Aorta (tissue), 5 donors: ENCODE measurements at regions not wholly inside any gene's neighbourhood (a gene's known extent, or its start where the extent isn't known, plus 50 kb on each side); places are given as distances from the start of the nearest gene placed in this dataset.
"Not testable (repeated sequence)": the region's sequence is repeated elsewhere in the genome, so short reads cannot be mapped to it uniquely, and the experiment has no call there.

Experiments used
- ATAC-seq: fragments of 200-7000 bp; cut with Tn5 transposase; one replicate; pipeline ENCODE4 v1.9.1; 2022; ENCODE audit warnings: moderate library complexity; ENCODE audit not compliant: low FRiP score
- DNase-seq, 2 donors: peaks; one replicate each; pipeline ENCODE4 v3.0.0-alpha.2; 2020
- H3K27ac ChIP-seq, 2 donors: one replicate each; pipeline ENCODE4 v1.5.1; 2013; ENCODE audit warnings: low read length in 2 of 2, mild to moderate bottlenecking in 2 of 2, moderate library complexity in 2 of 2, control low read depth in 1 of 2, inconsistent platforms in 1 of 2, low read depth in 1 of 2
- H3K27me3 ChIP-seq, 2 donors: one replicate each; pipeline ENCODE4 v1.6.1; 2013; ENCODE audit warnings: control low read depth in 1 of 2, low read length in 1 of 2, mild to moderate bottlenecking in 1 of 2, moderate library complexity in 1 of 2; ENCODE audit not compliant: insufficient read depth in 2 of 2, control insufficient read depth in 1 of 2
- H3K36me3 ChIP-seq, 2 donors: one replicate each; pipeline ENCODE4 v1.6.1; 2013; ENCODE audit warnings: control low read depth in 1 of 2, low read length in 1 of 2, mild to moderate bottlenecking in 1 of 2; ENCODE audit not compliant: insufficient read depth in 2 of 2, control insufficient read depth in 1 of 2
- H3K4me1 ChIP-seq, 2 donors: one replicate each; pipeline ENCODE4 v1.6.1; 2013; ENCODE audit warnings: low read length in 2 of 2, control low read depth in 1 of 2, mild to moderate bottlenecking in 1 of 2, moderate library complexity in 1 of 2; ENCODE audit not compliant: insufficient read depth in 2 of 2, control insufficient read depth in 1 of 2
- H3K4me3 ChIP-seq, 2 donors: one replicate each; pipeline ENCODE4 v1.5.1; 2013; ENCODE audit warnings: low read length in 2 of 2, control low read depth in 1 of 2, mild to moderate bottlenecking in 1 of 2
- H3K9me3 ChIP-seq: one replicate; pipeline ENCODE4 v1.6.1; 2013; ENCODE audit warnings: mild to moderate bottlenecking, low read length; ENCODE audit not compliant: control insufficient read depth
- WGBS, 2 donors: extraction: QIAGEN DNeasy Blood & Tissue Kit; methylation state at CpG; one replicate each; pipeline ENCODE4 v1.1.7; 2013; 5-methylcytosine and 5-hydroxymethylcytosine counted together
- intact Hi-C, 2 donors: fragments of 100-400 bp; cut with DNase I; formaldehyde crosslinking; loops; one replicate each; pipeline versions ENCODE4 v1.14.2 to v1.15.0; 2022
- donor health status: healthy with polysubstance abuse.
- donor health status: Bipolar disorder and iron deficiency.
- donor health status: DM: no; HTN: no; CAD: no.
- donor health status: DM: no; HTN: no; CAD: no.
- donor health status: DM: yes; HTN: yes; CAD: no.

GRCh38 chr22:22817468-22818201, 70.0 kb upstream of the IGLL5 start:
- Histone ChIP-seq H3K27ac (no peak overlapping the region), H3K36me3 (no peaks in the 10 kb centered on the region), H3K27me3 (no peaks in the 10 kb centered on the region), H3K4me3 (no peak overlapping the region), H3K4me1 (no peaks in the 10 kb centered on the region), H3K9me3 (no peaks in the 10 kb centered on the region)
- DNase-seq (no peak), ATAC-seq (no peak)
- intact Hi-C loops: no loop called here
- whole genome bisulfite sequencing, 2 donors: 45 to 46% methylated on average over 5 of the region's 5 CpGs

- Histone ChIP-seq H3K36me3 (no peaks in the 10 kb centered on the region), H3K4me3 (no peak overlapping the region), H3K27ac (no peak overlapping the region), H3K27me3 (no peaks in the 10 kb centered on the region), H3K4me1 (no peaks in the 10 kb centered on the region), H3K9me3 (no peaks in the 10 kb centered on the region)
- intact Hi-C loops: no loop called here
- DNase-seq (no peak), ATAC-seq (no peak)
- WGBS, 2 donors: 68 to 71% methylated on average over 3 of the region's 3 CpGs
These were observed 69.4 kb upstream of the IGLL5 start for GRCh38 chr22:22818202-22818538.

GRCh38 chr22:22818861-22819855, 68.5 kb upstream of the IGLL5 start:
- intact Hi-C loops: no loop called here
- ATAC-seq (no peak), DNase-seq (no peak)
- Histone ChIP-seq H3K9me3 (no peaks in the 10 kb centered on the region), H3K4me1 (no peaks in the 10 kb centered on the region), H3K36me3 (no peaks in the 10 kb centered on the region), H3K27ac (no peak overlapping the region), H3K4me3 (no peak overlapping the region), H3K27me3 (no peaks in the 10 kb centered on the region)
- 73 to 76% methylated on average over 12 of the region's 12 CpGs for WGBS, 2 donors

GRCh38 chr22:22820076-22820475, 67.5 kb upstream of the IGLL5 start:
- DNase-seq (no peak), ATAC-seq (no peak)
- intact Hi-C loops: no loop called here
- Histone ChIP-seq H3K4me3 (no peak overlapping the region), H3K27ac (no peak overlapping the region), H3K9me3 (no peaks in the 10 kb centered on the region), H3K36me3 (no peaks in the 10 kb centered on the region), H3K4me1 (no peaks in the 10 kb centered on the region), H3K27me3 (no peaks in the 10 kb centered on the region)
- WGBS, 2 donors: 84 to 86% methylated on average over 3 of the region's 3 CpGs

DNA sequence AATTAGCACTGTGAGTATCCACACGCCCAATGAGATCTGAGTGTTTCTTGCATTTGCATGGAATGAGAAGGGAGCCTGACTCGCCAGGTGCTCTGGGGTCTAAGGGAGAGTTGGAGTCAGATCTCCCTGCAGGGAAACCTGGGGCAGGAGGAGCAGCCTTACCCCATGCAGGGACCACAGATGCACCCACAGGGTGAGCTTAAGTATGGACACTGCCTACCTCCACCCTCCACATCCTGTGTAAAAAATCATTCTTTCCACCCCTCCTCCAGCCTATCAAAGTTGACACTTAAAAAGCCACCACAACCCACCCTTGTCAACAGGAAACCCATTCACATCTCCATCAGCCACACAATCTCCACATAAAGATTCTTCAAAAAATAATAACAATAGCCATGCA, 67.0 kb upstream of the IGLL5 start:
- ATAC-seq (no peak), DNase-seq (no peak)
- H3K9me3 ChIP-seq: no peaks in the 10 kb centered on the region
- H3K27me3 ChIP-seq: no peaks in the 10 kb centered on the region
- no peak overlapping the region for H3K27ac ChIP-seq
- no peaks in the 10 kb centered on the region for H3K4me1 ChIP-seq
- WGBS, 2 donors: 57 to 71% methylated on average over 2 of the region's 2 CpGs
- intact Hi-C loops: no loop called here
- no peak overlapping the region for H3K4me3 ChIP-seq
- H3K36me3 ChIP-seq: no peaks in the 10 kb centered on the region

- H3K27ac ChIP-seq: no peak overlapping the region
These were observed 66.3 kb upstream of the IGLL5 start for GRCh38 chr22:22821340-22821739.

DNA sequence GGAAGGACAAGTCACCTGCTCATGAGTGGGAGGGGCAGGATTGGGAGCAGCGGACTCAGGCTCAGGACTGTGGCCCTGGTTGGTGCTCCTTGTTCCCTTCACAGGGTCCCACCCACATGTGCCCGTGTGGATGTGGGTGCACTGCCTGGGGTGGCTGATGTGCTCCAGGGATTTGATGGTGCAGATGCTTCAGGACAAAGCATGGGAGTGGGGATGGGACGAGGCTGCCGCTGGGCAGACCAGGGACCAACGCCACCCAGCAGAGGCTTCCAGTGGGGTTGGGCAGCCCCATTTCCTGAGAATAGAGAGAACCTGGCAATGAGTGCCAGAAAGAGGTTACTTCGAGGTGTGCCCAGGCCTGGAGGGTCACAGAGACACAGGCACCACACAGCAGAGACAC, 65.5 kb upstream of the IGLL5 start:
- Histone ChIP-seq H3K4me1 (no peaks in the 10 kb centered on the region), H3K36me3 (no peaks in the 10 kb centered on the region), H3K27ac (no peak overlapping the region), H3K9me3 (no peaks in the 10 kb centered on the region), H3K27me3 (no peaks in the 10 kb centered on the region), H3K4me3 (no peak overlapping the region)
- intact Hi-C loops: no loop called here
- no peak for ATAC-seq
- WGBS, 2 donors: 81 to 82% methylated on average over 6 of the region's 6 CpGs
- DNase-seq: no peak

More at GRCh38 chr22:22821340-22821739, 66.3 kb upstream of the IGLL5 start:
- WGBS, 2 donors: 83 to 88% methylated on average over 2 of the region's 2 CpGs
- H3K27me3 ChIP-seq: no peaks in the 10 kb centered on the region
- H3K36me3 ChIP-seq: no peaks in the 10 kb centered on the region
- DNase-seq (no peak), ATAC-seq (no peak)
- H3K4me1 ChIP-seq: no peaks in the 10 kb centered on the region
- no peak overlapping the region for H3K4me3 ChIP-seq
- intact Hi-C loops: no loop called here
- no peaks in the 10 kb centered on the region for H3K9me3 ChIP-seq

DNA sequence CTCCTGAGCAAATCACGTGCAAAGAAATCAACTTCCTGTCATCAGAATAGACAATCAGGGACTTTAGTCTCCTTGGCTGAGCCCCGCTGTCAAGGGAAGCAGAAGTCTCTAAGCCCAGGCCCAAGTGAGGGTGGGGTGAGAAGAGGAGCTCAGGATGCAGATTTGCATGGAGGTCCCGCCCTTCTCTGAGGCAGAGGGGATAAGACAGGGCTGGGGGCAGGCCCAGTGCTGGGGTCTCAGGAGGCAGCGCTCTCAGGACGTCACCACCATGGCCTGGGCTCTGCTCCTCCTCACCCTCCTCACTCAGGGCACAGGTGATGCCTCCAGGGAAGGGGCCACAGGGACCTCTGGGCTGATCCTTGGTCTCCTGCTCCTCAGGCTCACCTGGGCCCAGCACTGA, 65.1 kb upstream of the IGLL5 start:
- H3K36me3 ChIP-seq, H3K4me1 ChIP-seq, H3K27ac ChIP-seq, H3K4me3 ChIP-seq, intact Hi-C loops, H3K27me3 ChIP-seq, ATAC-seq, DNase-seq, H3K9me3 ChIP-seq: not testable (repeated sequence)
- 57 to 59% methylated on average over 5 of the region's 5 CpGs for WGBS, 2 donors
